ENCODE measurements at regions not wholly inside any gene's neighbourhood (a gene's known extent, or its start where the extent isn't known, plus 50 kb on each side); places are given as distances from the start of the nearest gene placed in this dataset.

GRCh38 chr4:20626326-20627005, 73.8 kb upstream of the PACRGL start:
- Mint-ChIP-seq H3K36me3 (no peaks in the 10 kb centered on the region), H3K4me1 (no peaks in the 10 kb centered on the region), H3K27ac (no peak overlapping the region), H3K4me3 (no peak overlapping the region), H3K27me3 (no peaks in the 10 kb centered on the region), H3K9me3 (peaks cover 0 to 5% (median 0%) of the 10 kb centered on the region in 7 donors)
- Histone ChIP-seq H3K9me3 (ENCODE audit: control insufficient read depth in 2 of 2, low read length in 2 of 2) (no peaks in the 10 kb centered on the region), H3K27me3 (ENCODE audit: control insufficient read depth, insufficient read depth, low read length) (no peaks in the 10 kb centered on the region), H3K36me3 (ENCODE audit: control insufficient read depth, insufficient read depth, low read length) (no peaks in the 10 kb centered on the region), H3K4me3 (ENCODE audit: low read depth, low read length) (no peak overlapping the region), H3K4me1 (ENCODE audit: control insufficient read depth, insufficient read depth, low read length, poor library complexity, severe bottlenecking) (no peaks in the 10 kb centered on the region), H3K27ac (ENCODE audit: insufficient read depth, low read length, poor library complexity, severe bottlenecking) (no peak overlapping the region)
- DNase-seq: no peak
- no peak for ATAC-seq (ENCODE audit: low read depth in 2 of 2)

GRCh38 chr4:20627866-20628265, 72.4 kb upstream of the PACRGL start:
- Mint-ChIP-seq H3K4me3 (no peak overlapping the region), H3K27me3 (no peaks in the 10 kb centered on the region), H3K4me1 (no peaks in the 10 kb centered on the region)

GRCh38 chr4:20629186-20630106, 70.8 kb upstream of the PACRGL start:
- H3K4me3 Mint-ChIP-seq: no peak overlapping the region
- H3K27ac Mint-ChIP-seq: no peak overlapping the region
- no peak for DNase-seq
- no peak for ATAC-seq (ENCODE audit: low read depth in 2 of 2)
- H3K9me3 Mint-ChIP-seq: peaks cover 0 to 11% (median 0%) of the 10 kb centered on the region in 7 donors
- Histone ChIP-seq H3K4me1 (ENCODE audit: control insufficient read depth, insufficient read depth, low read length, poor library complexity, severe bottlenecking) (no peaks in the 10 kb centered on the region), H3K9me3 (ENCODE audit: control insufficient read depth in 2 of 2, low read length in 2 of 2) (no peaks in the 10 kb centered on the region), H3K4me3 (ENCODE audit: low read depth, low read length) (no peak overlapping the region), H3K27ac (ENCODE audit: insufficient read depth, low read length, poor library complexity, severe bottlenecking) (no peak overlapping the region), H3K27me3 (ENCODE audit: control insufficient read depth, insufficient read depth, low read length) (no peaks in the 10 kb centered on the region), H3K36me3 (ENCODE audit: control insufficient read depth, insufficient read depth, low read length) (no peaks in the 10 kb centered on the region)
- H3K27me3 Mint-ChIP-seq: no peaks in the 10 kb centered on the region
- H3K36me3 Mint-ChIP-seq: no peaks in the 10 kb centered on the region
- H3K4me1 Mint-ChIP-seq: no peaks in the 10 kb centered on the region

More at GRCh38 chr4:20627866-20628265, 72.4 kb upstream of the PACRGL start:
- Histone ChIP-seq H3K27me3 (ENCODE audit: control insufficient read depth, insufficient read depth, low read length) (no peaks in the 10 kb centered on the region), H3K36me3 (ENCODE audit: control insufficient read depth, insufficient read depth, low read length) (no peaks in the 10 kb centered on the region), H3K9me3 (ENCODE audit: control insufficient read depth in 2 of 2, low read length in 2 of 2) (no peaks in the 10 kb centered on the region), H3K4me1 (ENCODE audit: control insufficient read depth, insufficient read depth, low read length, poor library complexity, severe bottlenecking) (no peaks in the 10 kb centered on the region), H3K27ac (ENCODE audit: insufficient read depth, low read length, poor library complexity, severe bottlenecking) (no peak overlapping the region), H3K4me3 (ENCODE audit: low read depth, low read length) (no peak overlapping the region)
- Mint-ChIP-seq H3K36me3 (no peaks in the 10 kb centered on the region), H3K27ac (no peak overlapping the region), H3K9me3 (peaks cover 0 to 5% (median 0%) of the 10 kb centered on the region in 7 donors)
- ATAC-seq (ENCODE audit: low read depth in 2 of 2) (no peak), DNase-seq (no peak)

- Histone ChIP-seq H3K4me3 (ENCODE audit: low read depth, low read length) (no peak overlapping the region), H3K9me3 (ENCODE audit: control insufficient read depth in 2 of 2, low read length in 2 of 2) (no peaks in the 10 kb centered on the region), H3K4me1 (ENCODE audit: control insufficient read depth, insufficient read depth, low read length, poor library complexity, severe bottlenecking) (no peaks in the 10 kb centered on the region), H3K27me3 (ENCODE audit: control insufficient read depth, insufficient read depth, low read length) (no peaks in the 10 kb centered on the region), H3K27ac (ENCODE audit: insufficient read depth, low read length, poor library complexity, severe bottlenecking) (no peak overlapping the region), H3K36me3 (ENCODE audit: control insufficient read depth, insufficient read depth, low read length) (no peaks in the 10 kb centered on the region)
- H3K27ac Mint-ChIP-seq: no peak overlapping the region
- no peak overlapping the region for H3K4me3 Mint-ChIP-seq
- no peaks in the 10 kb centered on the region for H3K4me1 Mint-ChIP-seq
- ATAC-seq (ENCODE audit: low read depth in 2 of 2) (no peak), DNase-seq (no peak)
- H3K36me3 Mint-ChIP-seq: no peaks in the 10 kb centered on the region
- H3K9me3 Mint-ChIP-seq: peaks cover 0 to 5% (median 2%) of the 10 kb centered on the region in 7 donors
- H3K27me3 Mint-ChIP-seq: no peaks in the 10 kb centered on the region
Measured at GRCh38 chr4:20638825-20639224, 61.4 kb upstream of the PACRGL start.

GRCh38 chr4:20639346-20639745, 60.9 kb upstream of the PACRGL start:
- Histone ChIP-seq H3K27ac (ENCODE audit: insufficient read depth, low read length, poor library complexity, severe bottlenecking) (no peak overlapping the region), H3K4me1 (ENCODE audit: control insufficient read depth, insufficient read depth, low read length, poor library complexity, severe bottlenecking) (no peaks in the 10 kb centered on the region), H3K27me3 (ENCODE audit: control insufficient read depth, insufficient read depth, low read length) (no peaks in the 10 kb centered on the region), H3K36me3 (ENCODE audit: control insufficient read depth, insufficient read depth, low read length) (no peaks in the 10 kb centered on the region), H3K9me3 (ENCODE audit: control insufficient read depth in 2 of 2, low read length in 2 of 2) (no peaks in the 10 kb centered on the region), H3K4me3 (ENCODE audit: low read depth, low read length) (no peak overlapping the region)
- Mint-ChIP-seq H3K4me1 (no peaks in the 10 kb centered on the region), H3K36me3 (no peaks in the 10 kb centered on the region), H3K9me3 (peaks cover 0 to 3% (median 1%) of the 10 kb centered on the region in 7 donors), H3K27ac (no peak overlapping the region), H3K27me3 (no peaks in the 10 kb centered on the region), H3K4me3 (no peak overlapping the region)
- no peak for DNase-seq
- no peak for ATAC-seq (ENCODE audit: low read depth in 2 of 2)

- Mint-ChIP-seq H3K4me3 (no peak overlapping the region), H3K36me3 (no peaks in the 10 kb centered on the region), H3K9me3 (peaks cover 0 to 3% (median 0%) of the 10 kb centered on the region in 7 donors), H3K27me3 (no peaks in the 10 kb centered on the region), H3K27ac (no peak overlapping the region), H3K4me1 (no peaks in the 10 kb centered on the region)
- no peaks in the 10 kb centered on the region for H3K27me3 ChIP-seq (ENCODE audit: control insufficient read depth, insufficient read depth, low read length)
- H3K4me3 ChIP-seq (ENCODE audit: low read depth, low read length): no peak overlapping the region
- H3K9me3 ChIP-seq (ENCODE audit: control insufficient read depth in 2 of 2, low read length in 2 of 2): no peaks in the 10 kb centered on the region
- ATAC-seq (ENCODE audit: low read depth in 2 of 2): no peak
- H3K36me3 ChIP-seq (ENCODE audit: control insufficient read depth, insufficient read depth, low read length): no peaks in the 10 kb centered on the region
- no peak for DNase-seq
- H3K4me1 ChIP-seq (ENCODE audit: control insufficient read depth, insufficient read depth, low read length, poor library complexity, severe bottlenecking): no peaks in the 10 kb centered on the region
- H3K27ac ChIP-seq (ENCODE audit: insufficient read depth, low read length, poor library complexity, severe bottlenecking): no peak overlapping the region
Measured at GRCh38 chr4:20640989-20641388, 59.3 kb upstream of the PACRGL start.

- DNase-seq (no peak), ATAC-seq (ENCODE audit: low read depth in 2 of 2) (no peak)
- no peak overlapping the region for H3K4me3 Mint-ChIP-seq
- no peaks in the 10 kb centered on the region for H3K4me1 Mint-ChIP-seq
- no peaks in the 10 kb centered on the region for H3K9me3 ChIP-seq (ENCODE audit: control insufficient read depth in 2 of 2, low read length in 2 of 2)
- H3K27ac ChIP-seq (ENCODE audit: insufficient read depth, low read length, poor library complexity, severe bottlenecking): no peak overlapping the region
- H3K27me3 Mint-ChIP-seq: no peaks in the 10 kb centered on the region
- no peaks in the 10 kb centered on the region for H3K36me3 Mint-ChIP-seq
- no peak overlapping the region for H3K4me3 ChIP-seq (ENCODE audit: low read depth, low read length)
- no peak overlapping the region for H3K27ac Mint-ChIP-seq
- no peaks in the 10 kb centered on the region for H3K4me1 ChIP-seq (ENCODE audit: control insufficient read depth, insufficient read depth, low read length, poor library complexity, severe bottlenecking)
- peaks cover 0 to 3% (median 0%) of the 10 kb centered on the region in 7 donors for H3K9me3 Mint-ChIP-seq
- no peaks in the 10 kb centered on the region for H3K36me3 ChIP-seq (ENCODE audit: control insufficient read depth, insufficient read depth, low read length)
- H3K27me3 ChIP-seq (ENCODE audit: control insufficient read depth, insufficient read depth, low read length): no peaks in the 10 kb centered on the region
Measured at GRCh38 chr4:20641976-20642375, 58.3 kb upstream of the PACRGL start.
